Stomach (tissue), 4 donors: ENCODE measurements at regions not wholly inside any gene's neighbourhood (a gene's known extent, or its start where the extent isn't known, plus 50 kb on each side); places are given as distances from the start of the nearest gene placed in this dataset.

Source experiments
- CTCF ChIP-seq, 7 experiments: fragments of 450-650 bp in 4 of 7; fragments of 200-600 bp in 3 of 7; sonication (generic) in 3 of 7; IDR thresholded peaks; one replicate each; pipeline ENCODE4 v1.5.1; 2016 to 2019; ENCODE audit warnings: antibody characterized with exemption in 7 of 7, control low read depth in 2 of 7, mild to moderate bottlenecking in 1 of 7
- EP300 ChIP-seq: sonication (generic); formaldehyde crosslinking; IDR thresholded peaks from one replicate; pipeline ENCODE4 v1.6.1; 2017; ENCODE audit warnings: antibody characterized with exemption
- POLR2A ChIP-seq, 4 donors: fragments of 450-650 bp; IDR thresholded peaks; one replicate each; pipeline ENCODE4 v1.6.1; 2016; ENCODE audit warnings: antibody characterized with exemption in 4 of 4, control low read depth in 2 of 4, mild to moderate bottlenecking in 1 of 4, moderate library complexity in 1 of 4

GRCh38 chr7:118129041-118129795 is 54.7 kb upstream of the LSM8 start:
- TF ChIP-seq CTCF (IDR thresholded peaks at IDR 0.05): no peak
- TF ChIP-seq POLR2A (IDR thresholded peaks at IDR 0.05): no peak
- TF ChIP-seq EP300: no peak
